ENCODE measurements at regions not wholly inside any gene's neighbourhood (a gene's known extent, or its start where the extent isn't known, plus 50 kb on each side); places are given as distances from the start of the nearest gene placed in this dataset.

- H3K27ac Mint-ChIP-seq (ENCODE audit: unreplicated experiment) = no peak overlapping the region
- H3K27me3 Mint-ChIP-seq (ENCODE audit: unreplicated experiment) = peaks cover 7% of the 10 kb centered on the region
- no peaks in the 10 kb centered on the region for H3K36me3 Mint-ChIP-seq (ENCODE audit: low read depth, unreplicated experiment)
- peaks cover 9% of the 10 kb centered on the region for H3K4me1 Mint-ChIP-seq (ENCODE audit: unreplicated experiment)
- H3K4me3 Mint-ChIP-seq (ENCODE audit: unreplicated experiment) = no peak overlapping the region
- TF ChIP-seq CTCF (IDR thresholded peaks at IDR 0.05; ENCODE audit: unreplicated experiment) = no peak
- no peak for DNase-seq (ENCODE audit: low spot score)
- no peaks in the 10 kb centered on the region for H3K9me3 Mint-ChIP-seq (ENCODE audit: unreplicated experiment)
Observed at GRCh38 chr17:33398386-33398785, 105.3 kb upstream of the ASIC2 start.

GRCh38 chr17:33401249-33401648 is 108.2 kb upstream of the ASIC2 start:
- no peak overlapping the region for H3K27ac Mint-ChIP-seq (ENCODE audit: unreplicated experiment)
- H3K36me3 Mint-ChIP-seq (ENCODE audit: low read depth, unreplicated experiment) = no peaks in the 10 kb centered on the region
- H3K4me1 Mint-ChIP-seq (ENCODE audit: unreplicated experiment) = peaks cover 9% of the 10 kb centered on the region
- DNase-seq (ENCODE audit: low spot score) = no peak
- H3K27me3 Mint-ChIP-seq (ENCODE audit: unreplicated experiment) = peaks cover 4% of the 10 kb centered on the region
- H3K9me3 Mint-ChIP-seq (ENCODE audit: unreplicated experiment) = no peaks in the 10 kb centered on the region
- no peak for TF ChIP-seq CTCF (IDR thresholded peaks at IDR 0.05; ENCODE audit: unreplicated experiment)
- no peak overlapping the region for H3K4me3 Mint-ChIP-seq (ENCODE audit: unreplicated experiment)

- Mint-ChIP-seq H3K4me3 (ENCODE audit: unreplicated experiment) (no peak overlapping the region), H3K4me1 (ENCODE audit: unreplicated experiment) (no peaks in the 10 kb centered on the region), H3K27ac (ENCODE audit: unreplicated experiment) (no peak overlapping the region), H3K9me3 (ENCODE audit: unreplicated experiment) (no peaks in the 10 kb centered on the region), H3K27me3 (ENCODE audit: unreplicated experiment) (peaks cover 4% of the 10 kb centered on the region), H3K36me3 (ENCODE audit: low read depth, unreplicated experiment) (no peaks in the 10 kb centered on the region)
- DNase-seq (ENCODE audit: low spot score) = no peak
- no peak for TF ChIP-seq CTCF (IDR thresholded peaks at IDR 0.05; ENCODE audit: unreplicated experiment)
Observed at GRCh38 chr17:33403194-33403593, 110.1 kb upstream of the ASIC2 start.

GRCh38 chr17:33404070-33404819 is 111.2 kb upstream of the ASIC2 start:
- no peak for DNase-seq (ENCODE audit: low spot score)
- H3K36me3 Mint-ChIP-seq (ENCODE audit: low read depth, unreplicated experiment) = no peaks in the 10 kb centered on the region
- no peak for TF ChIP-seq CTCF (IDR thresholded peaks at IDR 0.05; ENCODE audit: unreplicated experiment)
- no peak overlapping the region for H3K4me3 Mint-ChIP-seq (ENCODE audit: unreplicated experiment)
- H3K4me1 Mint-ChIP-seq (ENCODE audit: unreplicated experiment) = no peaks in the 10 kb centered on the region
- H3K9me3 Mint-ChIP-seq (ENCODE audit: unreplicated experiment) = no peaks in the 10 kb centered on the region
- H3K27ac Mint-ChIP-seq (ENCODE audit: unreplicated experiment) = no peak overlapping the region
- peaks cover 4% of the 10 kb centered on the region for H3K27me3 Mint-ChIP-seq (ENCODE audit: unreplicated experiment)

- H3K4me1 Mint-ChIP-seq (ENCODE audit: unreplicated experiment) = peaks cover 9% of the 10 kb centered on the region
- peaks cover 5% of the 10 kb centered on the region for H3K27me3 Mint-ChIP-seq (ENCODE audit: unreplicated experiment)
- no peak for DNase-seq (ENCODE audit: low spot score)
- H3K4me3 Mint-ChIP-seq (ENCODE audit: unreplicated experiment) = no peak overlapping the region
- no peak overlapping the region for H3K27ac Mint-ChIP-seq (ENCODE audit: unreplicated experiment)
- no peaks in the 10 kb centered on the region for H3K36me3 Mint-ChIP-seq (ENCODE audit: low read depth, unreplicated experiment)
- no peaks in the 10 kb centered on the region for H3K9me3 Mint-ChIP-seq (ENCODE audit: unreplicated experiment)
- TF ChIP-seq CTCF (IDR thresholded peaks at IDR 0.05; ENCODE audit: unreplicated experiment) = no peak
Observed at GRCh38 chr17:33416131-33416530, 123.0 kb upstream of the ASIC2 start.
